ENCODE measurements at regions not wholly inside any gene's neighbourhood (a gene's known extent, or its start where the extent isn't known, plus 50 kb on each side); places are given as distances from the start of the nearest gene placed in this dataset.

DNA sequence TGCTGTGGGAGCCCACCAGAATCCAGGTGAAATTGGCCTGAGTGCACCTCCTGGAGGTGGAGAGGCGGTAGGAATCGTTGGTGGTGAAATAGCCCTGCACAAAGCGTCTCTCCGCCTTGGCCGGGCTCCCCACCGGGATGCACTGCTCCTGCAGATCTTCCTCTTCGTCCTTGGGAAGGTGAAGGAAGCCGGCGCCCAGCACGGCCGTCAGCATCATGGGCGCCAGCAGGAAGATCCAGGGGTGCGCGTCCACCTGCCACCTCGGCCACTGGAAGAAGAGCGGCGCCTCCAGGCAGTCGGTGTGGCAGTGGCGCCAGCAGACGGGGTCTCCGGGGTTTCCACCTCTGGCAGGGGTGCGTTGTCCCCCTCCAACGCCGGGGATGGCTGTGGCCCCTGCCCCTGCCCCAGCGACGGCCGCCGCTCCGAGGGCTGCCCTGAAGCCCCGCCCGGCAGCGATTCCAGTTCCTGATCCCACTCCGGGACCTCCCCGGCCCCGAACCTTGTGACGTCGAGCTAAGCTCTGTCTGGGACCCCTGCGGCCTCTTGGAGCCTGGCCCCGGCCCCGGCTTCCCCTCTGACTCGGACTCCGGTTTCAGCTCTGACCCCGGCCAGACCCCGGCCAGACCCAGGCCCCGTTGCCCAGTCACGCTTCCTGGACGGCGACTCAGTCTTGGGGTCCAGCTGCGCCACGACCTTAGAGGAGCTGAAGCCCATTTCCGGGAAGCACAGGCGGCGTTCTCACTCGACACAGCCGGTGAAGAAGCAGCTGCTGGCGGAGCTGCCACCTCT, 91.9 kb downstream of the CD164 start:
- no peak for TF ChIP-seq EZH2 (IDR thresholded peaks at IDR 0.05; ENCODE audit: low read length, unreplicated experiment)
- TF ChIP-seq, protein P1, sequence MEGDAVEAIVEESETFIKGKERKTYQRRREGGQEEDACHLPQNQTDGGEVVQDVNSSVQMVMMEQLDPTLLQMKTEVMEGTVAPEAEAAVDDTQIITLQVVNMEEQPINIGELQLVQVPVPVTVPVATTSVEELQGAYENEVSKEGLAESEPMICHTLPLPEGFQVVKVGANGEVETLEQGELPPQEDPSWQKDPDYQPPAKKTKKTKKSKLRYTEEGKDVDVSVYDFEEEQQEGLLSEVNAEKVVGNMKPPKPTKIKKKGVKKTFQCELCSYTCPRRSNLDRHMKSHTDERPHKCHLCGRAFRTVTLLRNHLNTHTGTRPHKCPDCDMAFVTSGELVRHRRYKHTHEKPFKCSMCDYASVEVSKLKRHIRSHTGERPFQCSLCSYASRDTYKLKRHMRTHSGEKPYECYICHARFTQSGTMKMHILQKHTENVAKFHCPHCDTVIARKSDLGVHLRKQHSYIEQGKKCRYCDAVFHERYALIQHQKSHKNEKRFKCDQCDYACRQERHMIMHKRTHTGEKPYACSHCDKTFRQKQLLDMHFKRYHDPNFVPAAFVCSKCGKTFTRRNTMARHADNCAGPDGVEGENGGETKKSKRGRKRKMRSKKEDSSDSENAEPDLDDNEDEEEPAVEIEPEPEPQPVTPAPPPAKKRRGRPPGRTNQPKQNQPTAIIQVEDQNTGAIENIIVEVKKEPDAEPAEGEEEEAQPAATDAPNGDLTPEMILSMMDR (conservative IDR thresholded peaks at IDR 0.05; ENCODE audit: low read depth, low read length): no peak
- no peak for TF ChIP-seq EZH2phosphoT487 (IDR thresholded peaks at IDR 0.05; ENCODE audit: borderline replicate concordance, low read length)
